Esophagus squamous epithelium (tissue), 4 donors: ENCODE measurements at regions not wholly inside any gene's neighbourhood (a gene's known extent, or its start where the extent isn't known, plus 50 kb on each side); places are given as distances from the start of the nearest gene placed in this dataset.

ENCODE experiments used
- CTCF ChIP-seq, 6 experiments: fragments of 450-650 bp in 4 of 6; fragments of 200-600 bp in 2 of 6; sonication (generic) in 2 of 6; IDR thresholded peaks; one replicate each; pipeline ENCODE4 v1.5.1; 2016 to 2019; ENCODE audit warnings: antibody characterized with exemption in 6 of 6, mild to moderate bottlenecking in 4 of 6, moderate library complexity in 4 of 6
- POLR2A ChIP-seq, 4 donors: fragments of 450-650 bp; IDR thresholded peaks; one replicate each; pipeline ENCODE4 v1.6.1; 2017; ENCODE audit warnings: antibody characterized with exemption in 4 of 4, mild to moderate bottlenecking in 4 of 4, moderate library complexity in 3 of 4

GRCh38 chr16:6177616-6178180 is 1080.1 kb upstream of the EEF2KMT start:
- TF ChIP-seq POLR2A (IDR thresholded peaks at IDR 0.05) (no peak), CTCF (IDR thresholded peaks at IDR 0.05) (no peak)
